B cell (primary cell): ENCODE measurements at regions not wholly inside any gene's neighbourhood (a gene's known extent, or its start where the extent isn't known, plus 50 kb on each side); places are given as distances from the start of the nearest gene placed in this dataset.

Source experiments
- EZH2 ChIP-seq: IDR thresholded peaks from 2 replicates; pipeline ENCODE4 v1.6.1; 2012; ENCODE audit warnings: borderline replicate concordance, low read depth, mild to moderate bottlenecking, moderate library complexity, low read length; ENCODE audit not compliant: insufficient read depth, poor library complexity, severe bottlenecking
- TF ChIP-seq, protein P1 (sequence below): fragments of 200-600 bp; IDR thresholded peaks from one replicate; pipeline ENCODE4 v1.8.0; 2022; ENCODE audit warnings: antibody characterized with exemption, mild to moderate bottlenecking

DNA sequence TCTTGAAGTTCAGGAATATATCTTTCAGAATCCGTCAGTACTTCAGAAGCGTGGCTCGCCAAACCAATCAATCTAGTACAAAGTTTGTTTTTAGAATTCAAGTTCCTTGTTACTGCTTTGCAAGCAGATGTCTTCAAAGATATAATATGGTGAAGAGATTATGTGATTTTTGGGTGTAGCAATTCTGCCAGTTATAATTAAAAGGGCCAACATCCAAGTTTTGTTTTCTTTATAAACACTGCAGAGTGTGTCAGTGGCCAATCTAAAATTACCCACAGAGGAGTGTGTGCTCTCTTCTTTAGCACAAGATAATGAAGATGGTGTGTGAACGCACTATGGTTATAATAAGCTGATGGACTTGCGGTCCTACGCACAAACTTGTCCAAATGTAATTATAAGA, 493.6 kb upstream of the MDFIC2 start:
- TF ChIP-seq, protein P1, sequence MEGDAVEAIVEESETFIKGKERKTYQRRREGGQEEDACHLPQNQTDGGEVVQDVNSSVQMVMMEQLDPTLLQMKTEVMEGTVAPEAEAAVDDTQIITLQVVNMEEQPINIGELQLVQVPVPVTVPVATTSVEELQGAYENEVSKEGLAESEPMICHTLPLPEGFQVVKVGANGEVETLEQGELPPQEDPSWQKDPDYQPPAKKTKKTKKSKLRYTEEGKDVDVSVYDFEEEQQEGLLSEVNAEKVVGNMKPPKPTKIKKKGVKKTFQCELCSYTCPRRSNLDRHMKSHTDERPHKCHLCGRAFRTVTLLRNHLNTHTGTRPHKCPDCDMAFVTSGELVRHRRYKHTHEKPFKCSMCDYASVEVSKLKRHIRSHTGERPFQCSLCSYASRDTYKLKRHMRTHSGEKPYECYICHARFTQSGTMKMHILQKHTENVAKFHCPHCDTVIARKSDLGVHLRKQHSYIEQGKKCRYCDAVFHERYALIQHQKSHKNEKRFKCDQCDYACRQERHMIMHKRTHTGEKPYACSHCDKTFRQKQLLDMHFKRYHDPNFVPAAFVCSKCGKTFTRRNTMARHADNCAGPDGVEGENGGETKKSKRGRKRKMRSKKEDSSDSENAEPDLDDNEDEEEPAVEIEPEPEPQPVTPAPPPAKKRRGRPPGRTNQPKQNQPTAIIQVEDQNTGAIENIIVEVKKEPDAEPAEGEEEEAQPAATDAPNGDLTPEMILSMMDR: no peak
- no peak for TF ChIP-seq EZH2
